H1 (cell line): ENCODE measurements at regions not wholly inside any gene's neighbourhood (a gene's known extent, or its start where the extent isn't known, plus 50 kb on each side); places are given as distances from the start of the nearest gene placed in this dataset.

ENCODE experiments used
- CTCF ChIA-PET: fragments of 300-600 bp; sonication (Branson Sonifier 250); formaldehyde crosslinking; loops from one replicate; lab custom pipeline; 2021; ENCODE audit not compliant: partially characterized antibody; lab: Charles Lee
- POLR2A ChIA-PET: fragments of 300-600 bp; sonication (Branson Sonifier 250); formaldehyde crosslinking; loops from one replicate; lab custom pipeline; 2021; ENCODE audit warnings: inconsistent platforms; ENCODE audit not compliant: partially characterized antibody; lab: Charles Lee
- DNase-seq, 2 experiments: peaks; one replicate each; pipeline versions ENCODE4 v3.0.0 to v3.0.0-alpha.2; 2010 to 2022; ENCODE audit warnings: low spot score in 2 of 2, low read depth in 1 of 2, mixed read lengths in 1 of 2
- FAIRE-seq: peaks from 2 replicates; lab custom pipeline; 2011; peaks lifted over from hg19 to GRCh38; lab: Jason Lieb, UNC
- H2AFZ ChIP-seq: 2 replicates; pipeline ENCODE4 v1.8.1; 2012; ENCODE audit warnings: low read length, inconsistent platforms
- H2AK5ac ChIP-seq: 2 replicates; pipeline ENCODE4 v1.6.1; 2013; ENCODE audit warnings: low read depth, low read length
- H2BK120ac ChIP-seq: replicated peaks from 2 replicates; pipeline ENCODE3; 2013; ENCODE audit warnings: low read depth, low read length, inconsistent platforms
- H2BK12ac ChIP-seq: 2 replicates; pipeline ENCODE4 v1.6.1; 2013; ENCODE audit warnings: low read depth, low read length
- H2BK15ac ChIP-seq: 2 replicates; pipeline ENCODE4 v1.6.1; 2013; ENCODE audit warnings: low read length
- H2BK20ac ChIP-seq: 2 replicates; pipeline ENCODE4 v1.6.1; 2013; ENCODE audit warnings: low read length
- H2BK5ac ChIP-seq: 2 replicates; pipeline ENCODE4 v1.6.1; 2013; ENCODE audit warnings: low read depth, low read length
- H3K14ac ChIP-seq: 2 replicates; pipeline ENCODE4 v1.6.1; 2013; ENCODE audit warnings: inconsistent platforms; ENCODE audit not compliant: insufficient read length
- H3K18ac ChIP-seq: 2 replicates; pipeline ENCODE4 v1.6.1; 2013; ENCODE audit warnings: low read length; ENCODE audit errors: extremely low read depth
- H3K23ac ChIP-seq: 2 replicates; pipeline ENCODE4 v1.6.1; 2013; ENCODE audit warnings: inconsistent platforms; ENCODE audit not compliant: insufficient read length
- H3K23me2 ChIP-seq: 2 replicates; pipeline ENCODE4 v1.6.1; 2013; ENCODE audit warnings: low read depth, low read length
- H3K27ac ChIP-seq: 2 replicates; pipeline ENCODE4 v1.6.1; 2011; ENCODE audit warnings: low read depth, low read length, inconsistent platforms
- H3K27me3 ChIP-seq, 4 experiments: replicated peaks in 1 of 4; 1 replicate in 1 of 4; 2 replicates in 3 of 4; pipeline versions ENCODE4 v1.6.1 to v1.8.1; 2011 to 2013; ENCODE audit warnings: low read length in 3 of 4, mild to moderate bottlenecking in 3 of 4, inconsistent platforms in 2 of 4, mixed read lengths in 2 of 4, moderate library complexity in 1 of 4; ENCODE audit not compliant: control insufficient read depth in 3 of 4, insufficient read depth in 3 of 4; ENCODE audit errors: extremely low read depth in 1 of 4
- H3K36me3 ChIP-seq, 4 experiments: 2 replicates each; pipeline versions ENCODE4 v1.6.1 to v1.8.1; 2011 to 2013; ENCODE audit warnings: mild to moderate bottlenecking in 4 of 4, low read length in 3 of 4, moderate library complexity in 2 of 4, control low read depth in 1 of 4, inconsistent platforms in 1 of 4; ENCODE audit not compliant: insufficient read depth in 4 of 4, control insufficient read depth in 2 of 4
- H3K4ac ChIP-seq: replicated peaks from 2 replicates; pipeline ENCODE3; 2013; ENCODE audit warnings: low read length, low read depth, mixed read lengths, inconsistent platforms; ENCODE audit not compliant: insufficient read length
- H3K4me1 ChIP-seq, 4 experiments: replicated peaks in 1 of 4; 1 replicate in 1 of 4; 2 replicates in 3 of 4; pipeline versions ENCODE4 v1.6.1 to v1.8.1; 2011 to 2013; ENCODE audit warnings: low read length in 3 of 4, inconsistent platforms in 2 of 4, mixed read lengths in 1 of 4; ENCODE audit not compliant: insufficient read depth in 4 of 4, control insufficient read depth in 3 of 4
- H3K4me2 ChIP-seq, 2 experiments: 2 replicates each; pipeline versions ENCODE4 v1.6.1 to v1.8.1; 2011 to 2013; ENCODE audit warnings: low read depth in 2 of 2, low read length in 2 of 2, control low read depth in 1 of 2, inconsistent platforms in 1 of 2, mild to moderate bottlenecking in 1 of 2; ENCODE audit not compliant: insufficient read depth in 1 of 2
- H3K4me3 ChIP-seq, 4 experiments: fragments of 200-600, 300-600 bp in 1 of 4; sonication (generic), shearing (Covaris generic), sonication (Bioruptor Twin) in 1 of 4; 2 replicates each; pipeline versions ENCODE4 v1.5.1 to v1.8.1; 2011 to 2016; ENCODE audit warnings: low read length in 4 of 4, low read depth in 3 of 4, control low read depth in 2 of 4, inconsistent platforms in 2 of 4, mild to moderate bottlenecking in 2 of 4, mixed read lengths in 1 of 4, moderate library complexity in 1 of 4; ENCODE audit not compliant: insufficient read depth in 2 of 4; ENCODE audit errors: extremely low read depth in 1 of 4
- H3K56ac ChIP-seq: replicated peaks from 2 replicates; pipeline ENCODE3; 2013; ENCODE audit warnings: low read depth, mild to moderate bottlenecking, mixed read lengths, low read length, inconsistent platforms; ENCODE audit not compliant: insufficient read length
- H3K79me1 ChIP-seq: 2 replicates; pipeline ENCODE4 v1.6.1; 2013; ENCODE audit warnings: low read depth, low read length, control low read depth
- H3K79me2 ChIP-seq, 2 experiments: 2 replicates each; pipeline versions ENCODE4 v1.6.1 to v1.8.1; 2012 to 2013; ENCODE audit warnings: low read length in 2 of 2, mild to moderate bottlenecking in 2 of 2, inconsistent platforms in 1 of 2; ENCODE audit not compliant: insufficient read depth in 2 of 2, control insufficient read depth in 1 of 2
- H3K9ac ChIP-seq, 4 experiments: replicated peaks in 1 of 4; 1 replicate in 1 of 4; 2 replicates in 3 of 4; pipeline versions ENCODE4 v1.6.1 to v1.8.1; 2011 to 2013; ENCODE audit warnings: low read depth in 3 of 4, low read length in 3 of 4, control low read depth in 2 of 4, mild to moderate bottlenecking in 2 of 4, moderate library complexity in 2 of 4, inconsistent platforms in 1 of 4; ENCODE audit errors: extremely low read depth in 1 of 4
- H3K9me3 ChIP-seq, 2 experiments: 2 replicates each; pipeline versions ENCODE4 v1.6.1 to v1.8.1; 2012 to 2013; ENCODE audit warnings: mild to moderate bottlenecking in 2 of 2, moderate library complexity in 2 of 2, control low read depth in 1 of 2, inconsistent platforms in 1 of 2, low read depth in 1 of 2, low read length in 1 of 2, mixed read lengths in 1 of 2; ENCODE audit not compliant: insufficient read depth in 2 of 2
- H4K20me1 ChIP-seq, 2 experiments: replicated peaks in 1 of 2; 2 replicates each; pipeline versions ENCODE3 to v1.8.1; 2011 to 2013; ENCODE audit warnings: inconsistent platforms in 2 of 2, low read length in 2 of 2, mild to moderate bottlenecking in 1 of 2; ENCODE audit not compliant: insufficient read depth in 2 of 2, control insufficient read depth in 1 of 2
- H4K5ac ChIP-seq: 2 replicates; pipeline ENCODE4 v1.6.1; 2013; ENCODE audit warnings: low read length, low read depth, mixed read lengths, inconsistent platforms; ENCODE audit not compliant: insufficient read length
- H4K8ac ChIP-seq: 2 replicates; pipeline ENCODE4 v1.8.0; 2013; ENCODE audit warnings: mild to moderate bottlenecking, moderate library complexity, low read length, inconsistent platforms; ENCODE audit not compliant: insufficient read depth; ENCODE audit errors: extremely low read depth
- H4K91ac ChIP-seq: replicated peaks from 2 replicates; pipeline ENCODE3; 2013; ENCODE audit warnings: low read length, mixed read lengths, inconsistent platforms; ENCODE audit not compliant: insufficient read length
- JUND ChIP-seq: IDR thresholded peaks from 2 replicates; pipeline ENCODE4 v1.6.1; 2011; ENCODE audit warnings: mild to moderate bottlenecking, improper control_type of control experiment, low read length
- KDM1A ChIP-seq: fragments of 200-600, 300-600 bp; sonication (generic); IDR thresholded peaks from 2 replicates; pipeline ENCODE4 v1.7.1; 2016; ENCODE audit warnings: mild to moderate bottlenecking, low read length, borderline replicate concordance
- RAD21 ChIP-seq, 2 experiments: IDR thresholded peaks in 1 of 2; conservative IDR thresholded peaks in 1 of 2; 2 replicates each; pipeline ENCODE4 v1.6.1; 2011; ENCODE audit warnings: low read depth in 2 of 2, low read length in 2 of 2, improper control_type of control experiment in 1 of 2, inconsistent platforms in 1 of 2, mild to moderate bottlenecking in 1 of 2, moderate library complexity in 1 of 2
- RNF2 ChIP-seq: fragments of 200-900, 300-1000 bp; sonication (generic); IDR thresholded peaks from 2 replicates; pipeline ENCODE4 v1.7.1; 2016; ENCODE audit warnings: borderline replicate concordance, low read depth, mild to moderate bottlenecking, antibody characterized with exemption, low read length; ENCODE audit not compliant: poor library complexity, severe bottlenecking; ENCODE audit errors: missing control alignments
- SIN3A ChIP-seq, 2 experiments: IDR thresholded peaks in 1 of 2; conservative IDR thresholded peaks in 1 of 2; 2 replicates each; pipeline ENCODE4 v1.6.1; 2011 to 2012; ENCODE audit warnings: low read length in 2 of 2, improper control_type of control experiment in 1 of 2, low read depth in 1 of 2, mild to moderate bottlenecking in 1 of 2
- WGBS, 2 experiments: shearing (Covaris generic) in 1 of 2; methylation state at CpG; one replicate each; pipeline versions ENCODE4 v1.1.6 to v1.1.7; 2013 to 2015; ENCODE audit warnings: low lambda C conversion rate in 2 of 2, mixed read lengths in 2 of 2, inconsistent platforms in 1 of 2, low coverage in 1 of 2, missing lambda C conversion rate in 1 of 2; ENCODE audit not compliant: insufficient replicate concordance in 2 of 2, insufficient coverage in 1 of 2, insufficient read length in 1 of 2; ENCODE audit errors: extremely low coverage in 1 of 2, missing lambda C conversion rate in 1 of 2; 5-methylcytosine and 5-hydroxymethylcytosine counted together
- TF ChIP-seq, protein P1 (sequence below): IDR thresholded peaks from 2 replicates; pipeline ENCODE4 v1.6.1; 2012; ENCODE audit warnings: inconsistent platforms

GRCh38 chr7:32275216-32276009, 205.2 kb upstream of the PDE1C start:
- POLR2A ChIA-PET = no interaction called here
- H3K56ac ChIP-seq = no peak overlapping the region
- no peaks in the 10 kb centered on the region for H3K4me1 ChIP-seq
- no peak for FAIRE-seq
- H3K23me2 ChIP-seq = no peaks in the 10 kb centered on the region
- no peak overlapping the region for H2BK15ac ChIP-seq
- H2AK5ac ChIP-seq = no peak overlapping the region
- no peak overlapping the region for H2BK5ac ChIP-seq
- no peaks in the 10 kb centered on the region for H3K9me3 ChIP-seq
- H3K36me3 ChIP-seq = no peaks in the 10 kb centered on the region
- CTCF ChIA-PET = interaction anchor here (0.6 to 1.8 kb wide), 9 partner anchors 9 to 146 kb away, joined by 3 to 5 read pairs (median 4); no protein-coding TSS in a partner anchor
- no peak overlapping the region for H4K5ac ChIP-seq
- H4K8ac ChIP-seq = no peak overlapping the region
- no peaks in the 10 kb centered on the region for H4K20me1 ChIP-seq
- no peaks in the 10 kb centered on the region for H3K79me2 ChIP-seq
- H3K79me1 ChIP-seq = no peaks in the 10 kb centered on the region
- TF ChIP-seq RNF2 (no peak), SIN3A (conservative IDR thresholded peaks at IDR 0.05 in 1 of 2, IDR thresholded peaks at IDR 0.05 in 1 of 2; ENCODE audit: low read depth in 1 of 2, low read length in 2 of 2) (no peak), RAD21 (IDR thresholded peaks at IDR 0.05 in 1 of 2, conservative IDR thresholded peaks at IDR 0.05 in 1 of 2; ENCODE audit: low read depth in 2 of 2, low read length in 2 of 2) (0 out of 4 replicates have a peak, but pooled peaks of 1 of the 2 experiments have one; percentile 1), JUND (no peak), KDM1A (no peak)
- TF ChIP-seq, protein P1, sequence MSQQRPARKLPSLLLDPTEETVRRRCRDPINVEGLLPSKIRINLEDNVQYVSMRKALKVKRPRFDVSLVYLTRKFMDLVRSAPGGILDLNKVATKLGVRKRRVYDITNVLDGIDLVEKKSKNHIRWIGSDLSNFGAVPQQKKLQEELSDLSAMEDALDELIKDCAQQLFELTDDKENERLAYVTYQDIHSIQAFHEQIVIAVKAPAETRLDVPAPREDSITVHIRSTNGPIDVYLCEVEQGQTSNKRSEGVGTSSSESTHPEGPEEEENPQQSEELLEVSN = no peak
- peaks cover 0 to 1% (median 0%) of the 10 kb centered on the region in 4 experiments; a peak in 1 of 7 replicates for H3K27me3 ChIP-seq
- no peak overlapping the region for H3K9ac ChIP-seq
- H4K91ac ChIP-seq = no peak overlapping the region
- no peak overlapping the region for H3K4me2 ChIP-seq
- H2BK12ac ChIP-seq = no peak overlapping the region
- no peak overlapping the region for H2BK20ac ChIP-seq
- H3K27ac ChIP-seq = no peak overlapping the region
- H3K14ac ChIP-seq = no peak overlapping the region
- H3K18ac ChIP-seq = no peak overlapping the region
- WGBS, 2 experiments = 85% methylated on average over 3 of the region's 3 CpGs; no CpG with 5 or more reads in 1 of the 2 experiments
- H3K23ac ChIP-seq = no peak overlapping the region
- no peak overlapping the region for H3K4ac ChIP-seq
- no peak overlapping the region for H2BK120ac ChIP-seq
- no peak overlapping the region for H3K4me3 ChIP-seq
- DNase-seq = no peak
- no peak overlapping the region for H2AFZ ChIP-seq
